K562 (cell line): ENCODE measurements at regions not wholly inside any gene's neighbourhood (a gene's known extent, or its start where the extent isn't known, plus 50 kb on each side); places are given as distances from the start of the nearest gene placed in this dataset.

Experiments
- ATAC-seq: fragments of 200-7000 bp; cut with Tn5 transposase; 3 replicates; pipeline ENCODE4 v1.9.1; 2020; ENCODE audit warnings: moderate library complexity
- BruUV-seq: library from RNA; stranded (reverse); fragments of 400-500 nt; replicated peaks from 2 replicates; lab custom pipeline; 2021; lab: Mats Ljungman, UMichigan
- CTCF ChIA-PET: fragments of 300-600 bp; formaldehyde crosslinking; extraction: SDS; loops from one replicate; lab custom pipeline; 2021; ENCODE audit warnings: low intra/inter-chr PET ratio; lab: Yijun Ruan, JAX
- POLR2A ChIA-PET: fragments of 300-600, 350-650 bp; sonication (Branson Sonifier 250); formaldehyde crosslinking; extraction: SDS; loops from one replicate; lab custom pipeline; 2021; ENCODE audit warnings: antibody characterized with exemption, inconsistent platforms; lab: Yijun Ruan, JAX
- DNase-seq, 4 experiments: peaks; one replicate each; pipeline versions ENCODE4 v3.0.0 to v3.0.0-alpha.2; 2011 to 2018; ENCODE audit warnings: low spot score in 3 of 4, mixed read lengths in 3 of 4; ENCODE audit errors: extremely low read depth in 1 of 4
- FAIRE-seq: peaks from 2 replicates; lab custom pipeline; 2011; peaks lifted over from hg19 to GRCh38; lab: Jason Lieb, UNC
- H2AFZ ChIP-seq: 2 replicates; pipeline ENCODE4 v1.6.0; 2011; ENCODE audit warnings: low read depth, low read length, control low read depth, inconsistent platforms
- H3K27ac ChIP-seq: fragments of 200-600 bp; 3 replicates; pipeline ENCODE4 v1.8.0; 2011; ENCODE audit warnings: low read depth, mild to moderate bottlenecking, control low read depth, inconsistent platforms, low read length, moderate library complexity, mixed read lengths; ENCODE audit errors: extremely low read depth
- H3K27me3 ChIP-seq, 2 experiments: fragments of 300-600 bp in 1 of 2; 2 replicates in 1 of 2; 3 replicates in 1 of 2; pipeline versions ENCODE4 v1.6.0 to v1.8.0; 2011; ENCODE audit warnings: inconsistent platforms in 2 of 2, low read length in 2 of 2, mild to moderate bottlenecking in 1 of 2, mixed read lengths in 1 of 2, moderate library complexity in 1 of 2; ENCODE audit not compliant: control insufficient read depth in 2 of 2, insufficient read depth in 2 of 2
- H3K36me3 ChIP-seq: fragments of 300-600 bp; 3 replicates; pipeline ENCODE4 v1.8.0; 2011; ENCODE audit warnings: mild to moderate bottlenecking, low read length, inconsistent platforms; ENCODE audit not compliant: control insufficient read depth, insufficient read depth
- H3K4me1 ChIP-seq, 2 experiments: fragments of 200-600 bp in 1 of 2; replicated peaks in 1 of 2; 2 replicates in 1 of 2; 3 replicates in 1 of 2; pipeline versions ENCODE4 v1.5.1 to v1.8.0; 2011; ENCODE audit warnings: inconsistent platforms in 2 of 2, low read length in 2 of 2, mild to moderate bottlenecking in 1 of 2, mixed read lengths in 1 of 2, moderate library complexity in 1 of 2; ENCODE audit not compliant: control insufficient read depth in 2 of 2, insufficient read depth in 2 of 2
- H3K4me2 ChIP-seq: 2 replicates; pipeline ENCODE4 v1.6.1; 2011; ENCODE audit warnings: low read length, control low read depth, inconsistent platforms, mixed read lengths; ENCODE audit not compliant: insufficient read depth
- H3K4me3 ChIP-seq: fragments of 200-600 bp; sonication (generic), shearing (Covaris generic); 2 replicates; pipeline ENCODE4 v1.5.1; 2016; ENCODE audit warnings: control low read depth, inconsistent platforms
- H3K79me2 ChIP-seq: fragments of 200-600 bp; 3 replicates; pipeline ENCODE4 v1.8.0; 2011; ENCODE audit warnings: low read length, inconsistent platforms; ENCODE audit not compliant: control insufficient read depth, insufficient read depth
- H3K9ac ChIP-seq, 2 experiments: 2 replicates each; pipeline versions ENCODE4 v1.6.0 to v1.6.1; 2011; ENCODE audit warnings: low read depth in 2 of 2, low read length in 2 of 2, control low read depth in 1 of 2, inconsistent platforms in 1 of 2, mild to moderate bottlenecking in 1 of 2, mixed read lengths in 1 of 2; ENCODE audit not compliant: insufficient read depth in 1 of 2
- H3K9me1 ChIP-seq: one replicate; pipeline ENCODE4 v1.6.0; 2011; ENCODE audit warnings: inconsistent platforms, mild to moderate bottlenecking, low read length, moderate library complexity; ENCODE audit not compliant: control insufficient read depth, insufficient read depth
- H3K9me3 ChIP-seq: replicated peaks from 2 replicates; pipeline ENCODE4 v1.5.1; 2011; ENCODE audit warnings: low read depth, low read length, inconsistent platforms; ENCODE audit not compliant: control insufficient read depth, insufficient read depth
- H4K20me1 ChIP-seq: replicated peaks from 2 replicates; pipeline ENCODE4 v1.6.1; 2011; ENCODE audit warnings: low read length, inconsistent platforms, mixed read lengths; ENCODE audit not compliant: control insufficient read depth, insufficient read depth
- NCOA2 ChIP-seq, 2 experiments: fragments of 450-650 bp; IDR thresholded peaks; 2 replicates each; pipeline ENCODE4 v1.6.1; 2018; ENCODE audit warnings: mild to moderate bottlenecking in 2 of 2, moderate library complexity in 1 of 2; ENCODE audit not compliant: partially characterized antibody in 2 of 2
- WGBS: fragments of 100-300 bp; shearing (Covaris generic); methylation state at CpG from one replicate; pipeline ENCODE4 v1.1.6; 2016; ENCODE audit warnings: low coverage, mixed read lengths; ENCODE audit not compliant: insufficient coverage; ENCODE audit errors: missing lambda C conversion rate; 5-methylcytosine and 5-hydroxymethylcytosine counted together
- in situ Hi-C: fragments of 300-500 bp; cut with MboI; formaldehyde crosslinking; loops from 4 replicates; pipeline ENCODE4 v1.15.0; 2018; ENCODE audit warnings: inconsistent platforms, mixed read lengths
- intact Hi-C: fragments of 100-400 bp; cut with micrococcal nuclease; formaldehyde crosslinking; loops from 2 replicates; pipeline ENCODE4 v1.14.2; 2022
- TF ChIP-seq, protein P1 (sequence below): IDR thresholded peaks from 2 replicates; pipeline ENCODE4 v1.6.1; 2016; ENCODE audit warnings: missing genetic modification characterization, missing compliant biosample characterization

DNA sequence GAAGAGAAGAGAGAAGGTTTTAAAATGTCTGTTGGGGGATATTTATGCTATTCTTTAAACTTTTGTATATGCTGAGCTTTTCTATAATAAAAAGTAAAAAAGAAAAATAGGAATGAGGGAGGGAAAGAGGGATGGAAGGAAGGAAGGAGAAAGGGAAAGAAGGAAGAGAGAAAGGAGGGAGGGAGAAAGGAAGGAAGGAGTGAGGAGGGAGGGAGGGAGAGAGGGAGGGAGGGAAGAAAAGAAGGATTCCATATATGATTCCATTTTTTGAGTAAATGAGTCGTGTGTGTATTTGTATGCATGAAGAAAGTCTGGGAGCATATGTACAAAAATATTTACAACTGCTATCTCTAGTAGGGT lies 120.9 kb upstream of the ZBTB40 start:
- no TSS peak for BruUV-seq
- DNase-seq, result no peak

More for the DNA sequence above, 120.9 kb upstream of the ZBTB40 start:
- H3K4me1 ChIP-seq, result peaks cover 0 to 5% of the 10 kb centered on the region in 2 experiments; a peak in 3 of 5 replicates
- TF ChIP-seq NCOA2 (IDR thresholded peaks at IDR 0.05; ENCODE audit: partially characterized antibody in 2 of 2), result no peak
- TF ChIP-seq, protein P1, sequence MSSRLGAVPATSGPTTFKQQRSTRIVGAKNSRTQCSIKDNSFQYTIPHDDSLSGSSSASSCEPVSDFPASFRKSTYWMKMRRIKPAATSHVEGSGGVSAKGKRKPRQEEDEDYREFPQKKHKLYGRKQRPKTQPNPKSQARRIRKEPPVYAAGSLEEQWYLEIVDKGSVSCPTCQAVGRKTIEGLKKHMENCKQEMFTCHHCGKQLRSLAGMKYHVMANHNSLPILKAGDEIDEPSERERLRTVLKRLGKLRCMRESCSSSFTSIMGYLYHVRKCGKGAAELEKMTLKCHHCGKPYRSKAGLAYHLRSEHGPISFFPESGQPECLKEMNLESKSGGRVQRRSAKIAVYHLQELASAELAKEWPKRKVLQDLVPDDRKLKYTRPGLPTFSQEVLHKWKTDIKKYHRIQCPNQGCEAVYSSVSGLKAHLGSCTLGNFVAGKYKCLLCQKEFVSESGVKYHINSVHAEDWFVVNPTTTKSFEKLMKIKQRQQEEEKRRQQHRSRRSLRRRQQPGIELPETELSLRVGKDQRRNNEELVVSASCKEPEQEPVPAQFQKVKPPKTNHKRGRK (tag), result peak; percentile 38; the same call in 1 of the 2 replicates
- FAIRE-seq, result no peak
- WGBS, result 0% methylated on average over 1 of the region's 1 CpG
- H3K9me3 ChIP-seq, result no peaks in the 10 kb centered on the region
- no peaks in the 10 kb centered on the region for H4K20me1 ChIP-seq
- no peak overlapping the region for H3K4me2 ChIP-seq
- no peak for ATAC-seq
- intact Hi-C loops, result no loop called here
- in situ Hi-C loops, result no loop called here
- H3K9ac ChIP-seq, result no peak overlapping the region
- H3K36me3 ChIP-seq, result no peaks in the 10 kb centered on the region
- H3K4me3 ChIP-seq, result no peak overlapping the region
- no peaks in the 10 kb centered on the region for H3K79me2 ChIP-seq
- H3K27me3 ChIP-seq, result peaks cover 8 to 62% of the 10 kb centered on the region in 2 experiments; a peak in 3 of 5 replicates
- H3K9me1 ChIP-seq, result no peaks in the 10 kb centered on the region
- no peak overlapping the region for H2AFZ ChIP-seq
- CTCF ChIA-PET, result no interaction called here
- POLR2A ChIA-PET, result interaction anchor here (0.6 kb wide), 1 partner anchor 14 kb away, joined by 3 read pairs; no protein-coding TSS in a partner anchor
- no peak overlapping the region for H3K27ac ChIP-seq
